ENCODE measurements at regions not wholly inside any gene's neighbourhood (a gene's known extent, or its start where the extent isn't known, plus 50 kb on each side); places are given as distances from the start of the nearest gene placed in this dataset.
"Not testable (repeated sequence)": the region's sequence is repeated elsewhere in the genome, so short reads cannot be mapped to it uniquely, and the experiment has no call there.

DNA sequence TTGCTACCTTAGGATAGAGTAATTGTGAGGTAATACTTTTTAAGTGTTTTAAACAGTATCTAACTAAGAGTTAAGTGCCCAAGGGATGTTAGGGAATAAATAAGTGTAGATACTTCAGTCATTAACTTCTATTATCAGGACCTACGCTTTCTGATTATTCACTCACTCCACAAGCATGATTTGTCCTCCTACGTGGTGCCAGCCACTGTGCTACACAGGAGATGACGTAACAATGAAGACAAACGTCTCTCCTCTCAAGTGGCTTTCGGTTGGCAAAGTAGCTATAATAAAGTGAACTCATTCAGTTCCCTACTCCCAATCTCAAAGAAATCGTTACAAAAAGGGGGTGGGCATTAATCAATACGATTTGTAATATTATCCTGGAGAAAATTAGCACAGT is 100.9 kb upstream of the SETBP1 start (continued):
- TF ChIP-seq, protein P1, sequence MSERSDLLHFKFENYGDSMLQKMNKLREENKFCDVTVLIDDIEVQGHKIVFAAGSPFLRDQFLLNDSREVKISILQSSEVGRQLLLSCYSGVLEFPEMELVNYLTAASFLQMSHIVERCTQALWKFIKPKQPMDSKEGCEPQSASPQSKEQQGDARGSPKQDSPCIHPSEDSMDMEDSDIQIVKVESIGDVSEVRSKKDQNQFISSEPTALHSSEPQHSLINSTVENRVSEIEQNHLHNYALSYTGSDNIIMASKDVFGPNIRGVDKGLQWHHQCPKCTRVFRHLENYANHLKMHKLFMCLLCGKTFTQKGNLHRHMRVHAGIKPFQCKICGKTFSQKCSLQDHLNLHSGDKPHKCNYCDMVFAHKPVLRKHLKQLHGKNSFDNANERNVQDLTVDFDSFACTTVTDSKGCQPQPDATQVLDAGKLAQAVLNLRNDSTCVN (tag by site-specific recombination; optimal IDR thresholded peaks at IDR 0.05), result no peak
- TF ChIP-seq ZEB2 (tag by site-specific recombination; IDR thresholded peaks at IDR 0.05) (no peak), ZFP69B (tag by site-specific recombination; IDR thresholded peaks at IDR 0.05) (no peak), ZNF624 (tag by site-specific recombination; IDR thresholded peaks at IDR 0.05) (no peak)

DNA sequence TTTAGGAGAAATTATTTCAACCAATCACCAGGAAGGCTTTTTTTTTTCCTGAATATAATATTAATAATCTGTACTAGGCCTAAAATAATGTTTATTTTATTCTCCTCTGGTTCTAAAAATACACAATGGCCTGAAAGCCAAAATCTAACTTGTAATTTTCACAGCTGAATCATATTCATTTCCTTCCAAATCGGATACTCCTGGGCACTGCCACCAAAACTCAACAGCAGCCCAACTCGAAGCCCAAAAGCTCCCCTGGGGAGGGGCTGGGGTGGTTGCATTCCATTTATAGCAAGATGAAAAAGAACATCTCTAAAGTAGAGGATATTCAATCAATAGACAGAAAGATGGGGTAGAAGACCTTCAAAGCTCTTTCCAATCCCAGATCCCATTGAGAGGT is 100.5 kb upstream of the SETBP1 start:
- H3K9me3 ChIP-seq (ENCODE audit: control insufficient read depth, insufficient read depth, low read depth, low read length), result no peaks in the 10 kb centered on the region
- CTCF ChIA-PET, result interaction anchor here (1.4 to 1.5 kb wide), 2 partner anchors 8 to 104 kb away, joined by 3 to 6 read pairs; no protein-coding TSS in a partner anchor
- TF ChIP-seq REPIN1 (tag by site-specific recombination; IDR thresholded peaks at IDR 0.05; ENCODE audit: low read depth) (no peak), ZNF544 (tag by site-specific recombination; IDR thresholded peaks at IDR 0.05) (no peak), BCL11B (tag by site-specific recombination; IDR thresholded peaks at IDR 0.05; ENCODE audit: low read depth) (no peak), KLF8 (tag by site-specific recombination; IDR thresholded peaks at IDR 0.05) (no peak), ZNF777 (tag by site-specific recombination; IDR thresholded peaks at IDR 0.05; ENCODE audit: borderline replicate concordance) (no peak)
- TF ChIP-seq, protein P2, sequence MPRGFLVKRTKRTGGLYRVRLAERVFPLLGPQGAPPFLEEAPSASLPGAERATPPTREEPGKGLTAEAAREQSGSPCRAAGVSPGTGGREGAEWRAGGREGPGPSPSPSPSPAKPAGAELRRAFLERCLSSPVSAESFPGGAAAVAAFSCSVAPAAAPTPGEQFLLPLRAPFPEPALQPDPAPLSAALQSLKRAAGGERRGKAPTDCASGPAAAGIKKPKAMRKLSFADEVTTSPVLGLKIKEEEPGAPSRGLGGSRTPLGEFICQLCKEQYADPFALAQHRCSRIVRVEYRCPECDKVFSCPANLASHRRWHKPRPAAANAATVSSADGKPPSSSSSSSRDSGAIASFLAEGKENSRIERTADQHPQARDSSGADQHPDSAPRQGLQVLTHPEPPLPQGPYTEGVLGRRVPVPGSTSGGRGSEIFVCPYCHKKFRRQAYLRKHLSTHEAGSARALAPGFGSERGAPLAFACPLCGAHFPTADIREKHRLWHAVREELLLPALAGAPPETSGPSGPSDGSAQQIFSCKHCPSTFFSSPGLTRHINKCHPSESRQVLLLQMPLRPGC (tag by site-specific recombination; IDR thresholded peaks at IDR 0.05), result no peak
- no peaks in the 10 kb centered on the region for H3K4me1 ChIP-seq (ENCODE audit: control insufficient read depth, insufficient read depth, low read length)
- H3K4me3 ChIP-seq (ENCODE audit: low read depth, low read length), result no peak overlapping the region
- POLR2A ChIA-PET, result no interaction called here
- H3K36me3 ChIP-seq (ENCODE audit: control insufficient read depth in 2 of 2, insufficient read depth in 1 of 2, low read length in 2 of 2), result no peaks in the 10 kb centered on the region
- H3K27ac ChIP-seq (ENCODE audit: extremely low read depth, low read depth, low read length), result no peak overlapping the region

DNA sequence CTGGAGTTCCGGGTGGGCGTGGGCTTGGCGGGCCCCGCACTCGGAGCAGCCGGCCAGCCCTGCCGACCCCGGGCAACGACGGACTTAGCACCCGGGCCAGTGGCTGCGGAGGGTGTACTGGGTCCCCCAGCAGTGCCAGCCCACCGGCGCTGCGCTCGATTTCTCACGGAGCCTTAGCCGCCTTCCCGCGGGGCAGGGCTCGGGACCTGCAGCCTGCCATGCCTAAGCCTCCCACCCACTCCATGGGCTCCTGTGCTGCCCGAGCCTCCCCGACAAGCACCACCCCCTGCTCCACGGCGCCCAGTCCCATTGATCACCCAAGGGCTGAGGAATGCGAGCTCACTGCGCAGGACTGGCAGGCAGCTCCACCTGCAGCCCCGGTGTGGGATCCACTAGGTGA is 99.9 kb upstream of the SETBP1 start:
- H3K9me3 ChIP-seq (ENCODE audit: control insufficient read depth, insufficient read depth, low read depth, low read length); POLR2A ChIA-PET; H3K36me3 ChIP-seq (ENCODE audit: control insufficient read depth in 2 of 2, insufficient read depth in 1 of 2, low read length in 2 of 2); H3K27ac ChIP-seq (ENCODE audit: extremely low read depth, low read depth, low read length); CTCF ChIA-PET; H3K4me1 ChIP-seq (ENCODE audit: control insufficient read depth, insufficient read depth, low read length); H3K4me3 ChIP-seq (ENCODE audit: low read depth, low read length): not testable (repeated sequence)

DNA sequence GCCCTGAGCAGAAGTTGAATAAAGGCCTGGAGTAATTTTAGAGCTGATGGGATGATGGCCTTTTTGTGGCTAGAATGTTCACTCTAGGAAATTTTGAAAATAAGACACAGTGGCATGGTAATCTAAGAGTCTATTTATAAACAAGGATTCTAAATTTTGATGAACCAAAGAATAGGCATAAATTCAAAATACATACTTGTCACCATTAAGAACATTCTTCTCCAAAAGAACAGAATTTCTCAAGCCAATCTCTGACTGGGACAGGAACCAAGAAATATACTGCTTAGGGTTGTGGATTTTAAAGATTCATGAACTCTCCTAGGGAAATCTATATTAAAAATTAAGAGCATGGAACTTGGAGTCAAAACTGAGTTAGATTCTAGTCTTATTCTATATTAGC is 98.2 kb upstream of the SETBP1 start:
- ChIA-PET CTCF (no interaction called here), POLR2A (no interaction called here)
- no peaks in the 10 kb centered on the region for H3K36me3 ChIP-seq (ENCODE audit: control insufficient read depth in 2 of 2, insufficient read depth in 1 of 2, low read length in 2 of 2)
- H3K9me3 ChIP-seq (ENCODE audit: control insufficient read depth, insufficient read depth, low read depth, low read length), result no peaks in the 10 kb centered on the region
- H3K4me1 ChIP-seq (ENCODE audit: control insufficient read depth, insufficient read depth, low read length), result no peaks in the 10 kb centered on the region
- no peak overlapping the region for H3K27ac ChIP-seq (ENCODE audit: extremely low read depth, low read depth, low read length)
- H3K4me3 ChIP-seq (ENCODE audit: low read depth, low read length), result no peak overlapping the region
- no peak for TF ChIP-seq ZNF521 (tag by site-specific recombination; IDR thresholded peaks at IDR 0.05)
- no peak for TF ChIP-seq KLF7 (tag by site-specific recombination; IDR thresholded peaks at IDR 0.05; ENCODE audit: borderline replicate concordance)
- TF ChIP-seq, protein P3, sequence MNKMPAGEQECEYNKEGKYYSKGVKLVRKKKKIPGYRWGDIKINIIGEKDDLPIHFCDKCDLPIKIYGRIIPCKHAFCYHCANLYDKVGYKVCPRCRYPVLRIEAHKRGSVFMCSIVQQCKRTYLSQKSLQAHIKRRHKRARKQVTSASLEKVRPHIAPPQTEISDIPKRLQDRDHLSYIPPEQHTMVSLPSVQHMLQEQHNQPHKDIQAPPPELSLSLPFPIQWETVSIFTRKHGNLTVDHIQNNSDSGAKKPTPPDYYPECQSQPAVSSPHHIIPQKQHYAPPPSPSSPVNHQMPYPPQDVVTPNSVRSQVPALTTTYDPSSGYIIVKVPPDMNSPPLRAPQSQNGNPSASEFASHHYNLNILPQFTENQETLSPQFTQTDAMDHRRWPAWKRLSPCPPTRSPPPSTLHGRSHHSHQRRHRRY (tag by site-specific recombination; IDR thresholded peaks at IDR 0.05), result no peak
- TF ChIP-seq ZNF426 (tag by site-specific recombination; IDR thresholded peaks at IDR 0.05), result no peak
- TF ChIP-seq ZNF416 (tag by site-specific recombination; IDR thresholded peaks at IDR 0.05), result no peak
- TF ChIP-seq, protein P4, sequence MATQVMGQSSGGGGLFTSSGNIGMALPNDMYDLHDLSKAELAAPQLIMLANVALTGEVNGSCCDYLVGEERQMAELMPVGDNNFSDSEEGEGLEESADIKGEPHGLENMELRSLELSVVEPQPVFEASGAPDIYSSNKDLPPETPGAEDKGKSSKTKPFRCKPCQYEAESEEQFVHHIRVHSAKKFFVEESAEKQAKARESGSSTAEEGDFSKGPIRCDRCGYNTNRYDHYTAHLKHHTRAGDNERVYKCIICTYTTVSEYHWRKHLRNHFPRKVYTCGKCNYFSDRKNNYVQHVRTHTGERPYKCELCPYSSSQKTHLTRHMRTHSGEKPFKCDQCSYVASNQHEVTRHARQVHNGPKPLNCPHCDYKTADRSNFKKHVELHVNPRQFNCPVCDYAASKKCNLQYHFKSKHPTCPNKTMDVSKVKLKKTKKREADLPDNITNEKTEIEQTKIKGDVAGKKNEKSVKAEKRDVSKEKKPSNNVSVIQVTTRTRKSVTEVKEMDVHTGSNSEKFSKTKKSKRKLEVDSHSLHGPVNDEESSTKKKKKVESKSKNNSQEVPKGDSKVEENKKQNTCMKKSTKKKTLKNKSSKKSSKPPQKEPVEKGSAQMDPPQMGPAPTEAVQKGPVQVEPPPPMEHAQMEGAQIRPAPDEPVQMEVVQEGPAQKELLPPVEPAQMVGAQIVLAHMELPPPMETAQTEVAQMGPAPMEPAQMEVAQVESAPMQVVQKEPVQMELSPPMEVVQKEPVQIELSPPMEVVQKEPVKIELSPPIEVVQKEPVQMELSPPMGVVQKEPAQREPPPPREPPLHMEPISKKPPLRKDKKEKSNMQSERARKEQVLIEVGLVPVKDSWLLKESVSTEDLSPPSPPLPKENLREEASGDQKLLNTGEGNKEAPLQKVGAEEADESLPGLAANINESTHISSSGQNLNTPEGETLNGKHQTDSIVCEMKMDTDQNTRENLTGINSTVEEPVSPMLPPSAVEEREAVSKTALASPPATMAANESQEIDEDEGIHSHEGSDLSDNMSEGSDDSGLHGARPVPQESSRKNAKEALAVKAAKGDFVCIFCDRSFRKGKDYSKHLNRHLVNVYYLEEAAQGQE (tag by site-specific recombination; IDR thresholded peaks at IDR 0.05), result no peak
- TF ChIP-seq ZNF701 (tag by site-specific recombination; IDR thresholded peaks at IDR 0.05), result no peak

Data from HEK293 (cell line).